ENCODE measurements at regions not wholly inside any gene's neighbourhood (a gene's known extent, or its start where the extent isn't known, plus 50 kb on each side); places are given as distances from the start of the nearest gene placed in this dataset.
"Not testable (repeated sequence)": the region's sequence is repeated elsewhere in the genome, so short reads cannot be mapped to it uniquely, and the experiment has no call there.

DNA sequence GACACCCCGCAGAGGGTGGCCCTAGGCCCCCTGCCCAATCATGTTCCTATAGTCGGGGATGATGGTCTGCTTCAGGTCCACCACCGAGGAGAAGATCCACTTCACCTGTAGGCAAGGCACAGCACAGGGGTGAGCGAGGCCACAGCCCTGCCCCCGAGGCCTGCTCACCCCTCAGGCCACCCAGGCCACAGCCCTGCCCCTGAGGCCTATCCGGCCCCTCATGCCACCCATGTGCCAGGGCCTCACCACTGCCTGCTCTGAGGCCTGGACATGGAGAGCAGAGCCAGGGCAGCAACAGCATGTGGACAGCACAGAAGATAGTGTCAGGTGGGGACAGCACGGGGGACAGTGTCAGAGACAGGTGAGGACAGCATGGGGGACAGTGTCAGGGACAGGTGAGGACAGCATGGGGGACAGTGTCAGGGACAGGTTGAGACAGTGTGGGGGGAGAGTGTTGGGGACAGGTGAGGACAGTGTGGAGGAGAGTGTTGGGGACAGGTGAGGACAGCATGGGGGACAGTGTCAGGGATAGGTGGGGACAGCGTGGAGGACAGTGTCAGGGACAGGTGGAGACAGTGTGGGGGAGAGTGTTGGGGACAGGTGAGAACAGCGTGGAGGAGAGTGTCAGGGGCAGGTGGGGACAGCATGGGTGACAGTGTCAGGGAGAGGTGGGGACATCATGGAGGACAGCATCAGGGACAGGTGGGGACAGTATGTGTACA lies 239.7 kb downstream of the TMEM121 start:
- Histone ChIP-seq H3K27ac (no peak overlapping the region), H3K27me3 (replicated peaks) (no peaks in the 10 kb centered on the region), H3K36me3 (replicated peaks) (no peaks in the 10 kb centered on the region), H3K4me3 (ENCODE audit: low read depth, low read length) (no peak overlapping the region)
- TF ChIP-seq, protein P1, sequence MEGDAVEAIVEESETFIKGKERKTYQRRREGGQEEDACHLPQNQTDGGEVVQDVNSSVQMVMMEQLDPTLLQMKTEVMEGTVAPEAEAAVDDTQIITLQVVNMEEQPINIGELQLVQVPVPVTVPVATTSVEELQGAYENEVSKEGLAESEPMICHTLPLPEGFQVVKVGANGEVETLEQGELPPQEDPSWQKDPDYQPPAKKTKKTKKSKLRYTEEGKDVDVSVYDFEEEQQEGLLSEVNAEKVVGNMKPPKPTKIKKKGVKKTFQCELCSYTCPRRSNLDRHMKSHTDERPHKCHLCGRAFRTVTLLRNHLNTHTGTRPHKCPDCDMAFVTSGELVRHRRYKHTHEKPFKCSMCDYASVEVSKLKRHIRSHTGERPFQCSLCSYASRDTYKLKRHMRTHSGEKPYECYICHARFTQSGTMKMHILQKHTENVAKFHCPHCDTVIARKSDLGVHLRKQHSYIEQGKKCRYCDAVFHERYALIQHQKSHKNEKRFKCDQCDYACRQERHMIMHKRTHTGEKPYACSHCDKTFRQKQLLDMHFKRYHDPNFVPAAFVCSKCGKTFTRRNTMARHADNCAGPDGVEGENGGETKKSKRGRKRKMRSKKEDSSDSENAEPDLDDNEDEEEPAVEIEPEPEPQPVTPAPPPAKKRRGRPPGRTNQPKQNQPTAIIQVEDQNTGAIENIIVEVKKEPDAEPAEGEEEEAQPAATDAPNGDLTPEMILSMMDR (IDR thresholded peaks at IDR 0.05; ENCODE audit: low read depth, low read length, missing control alignments): no peak
- DNase-seq: no peak
- in situ Hi-C loops (cut with HindIII; ENCODE audit: low pct_ligation_motif_present, low sequenced_read_pairs): no loop called here

DNA sequence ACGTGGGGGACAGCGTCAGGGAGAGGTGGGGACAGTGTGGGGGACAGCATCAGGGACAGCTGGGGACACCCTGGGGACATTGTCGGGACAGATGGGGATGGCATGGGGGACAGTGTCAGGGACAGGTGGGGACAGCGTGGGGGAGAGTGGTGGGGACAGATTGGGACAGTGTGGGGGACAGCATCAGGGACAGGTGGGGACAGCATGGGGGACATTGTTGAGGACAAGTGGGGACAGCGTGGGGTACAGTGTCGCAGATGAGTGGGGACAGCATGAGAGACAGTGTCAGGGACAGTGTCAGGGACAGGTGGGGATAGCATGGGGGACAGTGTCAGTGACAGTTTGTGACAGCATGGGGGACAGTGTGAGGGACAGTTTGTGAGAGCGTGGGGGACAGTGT lies 240.9 kb downstream of the TMEM121 start:
- no peak for DNase-seq
- Histone ChIP-seq H3K4me3 (ENCODE audit: low read depth, low read length) (no peak overlapping the region), H3K36me3 (replicated peaks) (no peaks in the 10 kb centered on the region), H3K27me3 (replicated peaks) (no peaks in the 10 kb centered on the region), H3K27ac (no peak overlapping the region)
- in situ Hi-C loops (cut with HindIII; ENCODE audit: low pct_ligation_motif_present, low sequenced_read_pairs): no loop called here
- TF ChIP-seq, protein P1 (IDR thresholded peaks at IDR 0.05; ENCODE audit: low read depth, low read length, missing control alignments): no peak

DNA sequence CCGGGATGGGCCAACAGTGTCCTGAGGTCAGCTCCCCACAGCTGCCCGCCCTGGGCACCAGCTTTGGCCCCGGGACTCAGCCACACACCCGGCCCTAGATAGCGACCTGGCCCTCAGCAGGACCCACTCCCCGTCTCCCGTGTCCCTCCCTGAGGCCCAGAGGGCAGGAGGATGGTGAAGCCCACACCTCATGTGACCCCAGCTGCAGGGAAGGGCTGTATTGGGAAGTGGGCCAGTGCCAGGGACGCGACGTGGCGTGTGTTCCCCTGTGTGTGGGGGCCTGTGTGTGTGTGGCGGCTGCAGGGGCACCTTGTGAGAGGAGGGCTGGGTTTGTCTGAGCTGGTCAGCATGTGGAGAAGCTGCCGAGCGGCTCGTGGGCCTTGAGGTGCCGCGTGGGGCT lies 241.7 kb downstream of the TMEM121 start:
- H3K27me3 ChIP-seq (replicated peaks); DNase-seq; in situ Hi-C loops (cut with HindIII; ENCODE audit: low pct_ligation_motif_present, low sequenced_read_pairs); H3K36me3 ChIP-seq (replicated peaks); H3K4me3 ChIP-seq (ENCODE audit: low read depth, low read length); H3K27ac ChIP-seq: not testable (repeated sequence)

DNA sequence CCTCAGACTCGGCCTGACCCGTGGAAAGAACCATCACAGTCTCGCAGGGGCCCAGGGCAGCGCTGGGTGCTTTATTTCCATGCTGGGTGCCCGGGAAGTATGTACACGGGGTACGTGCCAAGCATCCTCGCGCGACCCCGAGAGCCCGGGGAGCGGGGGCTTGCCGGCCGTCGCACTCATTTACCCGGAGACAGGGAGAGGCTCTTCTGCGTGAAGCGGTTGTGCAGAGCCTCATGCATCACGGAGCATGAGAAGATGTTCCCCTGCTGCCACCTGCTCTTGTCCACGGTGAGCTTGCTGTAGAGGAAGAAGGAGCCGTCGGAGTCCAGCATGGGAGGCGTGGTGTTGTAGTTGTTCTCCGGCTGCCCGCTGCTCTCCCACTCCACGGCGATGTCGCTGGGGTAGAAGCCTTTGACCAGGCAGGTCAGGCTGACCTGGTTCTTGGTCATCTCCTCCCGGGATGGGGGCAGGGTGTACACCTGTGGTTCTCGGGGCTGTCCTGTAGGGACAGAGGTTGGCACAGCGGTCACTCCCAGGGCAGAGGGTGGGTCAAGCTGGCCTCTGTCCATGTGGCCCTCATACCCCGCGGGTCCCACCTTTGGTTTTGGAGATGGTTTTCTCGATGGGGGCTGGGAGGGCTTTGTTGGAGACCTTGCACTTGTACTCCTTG lies 242.8 kb downstream of the TMEM121 start:
- H3K4me3 ChIP-seq (ENCODE audit: low read depth, low read length); H3K36me3 ChIP-seq (replicated peaks); in situ Hi-C loops (cut with HindIII; ENCODE audit: low pct_ligation_motif_present, low sequenced_read_pairs); H3K27me3 ChIP-seq (replicated peaks); DNase-seq; H3K27ac ChIP-seq: not testable (repeated sequence)

DNA sequence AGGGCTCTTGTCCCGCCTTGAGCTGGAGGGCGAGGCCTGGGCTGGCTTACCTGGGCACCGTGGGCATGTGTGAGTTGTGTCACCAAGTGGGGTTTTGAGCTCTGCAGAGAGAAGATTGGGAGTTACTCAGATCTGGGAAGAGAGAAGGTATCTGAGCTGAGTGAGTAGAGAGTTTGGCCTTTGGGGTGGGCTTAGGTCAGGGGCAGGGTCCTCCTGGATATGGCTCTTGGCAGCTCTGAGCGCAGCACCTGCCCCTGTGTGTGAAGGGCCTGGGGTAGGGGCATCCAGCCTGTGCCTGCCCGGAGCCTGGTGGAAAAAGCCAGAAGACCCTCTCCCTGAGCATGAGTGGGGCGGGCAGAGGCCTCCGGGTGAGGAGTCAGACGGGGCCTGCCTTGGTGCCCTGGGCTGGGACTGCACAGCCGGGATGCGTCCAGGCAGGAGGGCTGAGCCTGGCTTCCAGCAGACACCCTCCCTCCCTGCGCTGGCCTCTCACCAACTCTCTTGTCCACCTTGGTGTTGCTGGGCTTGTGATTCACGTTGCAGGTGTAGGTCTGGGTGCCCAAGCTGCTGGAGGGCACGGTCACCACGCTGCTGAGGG lies 244.3 kb downstream of the TMEM121 start:
- H3K27me3 ChIP-seq (replicated peaks); H3K4me3 ChIP-seq (ENCODE audit: low read depth, low read length); H3K36me3 ChIP-seq (replicated peaks); DNase-seq; in situ Hi-C loops (cut with HindIII; ENCODE audit: low pct_ligation_motif_present, low sequenced_read_pairs); H3K27ac ChIP-seq: not testable (repeated sequence)

DNA sequence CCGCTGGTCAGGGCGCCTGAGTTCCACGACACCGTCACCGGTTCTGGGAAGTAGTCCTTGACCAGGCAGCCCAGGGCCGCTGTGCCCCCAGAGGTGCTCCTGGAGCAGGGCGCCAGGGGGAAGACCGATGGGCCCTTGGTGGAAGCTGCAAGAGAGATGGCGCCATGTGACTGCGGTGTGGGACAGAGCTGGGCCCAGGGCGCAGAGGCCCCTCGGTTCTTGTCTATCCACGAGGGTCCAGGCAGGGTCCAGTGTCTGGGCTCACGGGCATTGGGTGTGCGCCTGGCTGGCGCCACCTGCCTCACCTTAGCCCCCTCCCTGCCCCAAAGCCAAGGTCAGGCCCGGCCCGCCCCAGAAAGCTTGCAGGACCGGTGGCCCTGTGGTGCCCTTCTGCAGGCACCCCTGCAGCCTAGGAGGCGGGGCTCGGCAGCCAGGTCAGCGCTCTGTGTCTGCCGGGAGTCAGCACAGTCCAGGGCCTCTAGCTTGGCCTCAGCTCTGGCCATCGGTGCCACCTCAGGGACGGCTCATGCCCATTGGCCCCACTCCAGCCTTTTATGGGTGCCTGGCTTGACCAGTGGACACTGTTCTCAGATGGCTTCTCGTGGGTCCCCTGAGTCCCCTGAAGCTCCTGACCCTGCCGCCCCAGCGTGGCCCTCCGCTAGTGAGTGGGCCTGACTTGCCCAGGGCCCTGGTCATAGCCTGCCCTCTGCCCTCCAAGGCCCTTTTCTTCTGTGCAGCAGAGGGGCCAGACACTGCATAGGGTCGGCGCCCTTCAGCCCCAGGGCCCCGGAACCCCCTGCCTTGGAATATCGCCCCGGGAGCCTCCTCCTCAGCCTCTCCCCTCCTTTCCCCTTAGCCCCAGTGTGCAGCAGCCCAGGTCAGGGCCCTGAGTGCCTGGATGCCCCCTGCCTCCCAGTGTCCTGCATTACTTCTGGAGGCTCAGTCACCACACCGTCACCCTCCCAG lies 245.2 kb downstream of the TMEM121 start:
- H3K36me3 ChIP-seq (replicated peaks); in situ Hi-C loops (cut with HindIII; ENCODE audit: low pct_ligation_motif_present, low sequenced_read_pairs); DNase-seq; H3K27me3 ChIP-seq (replicated peaks); H3K4me3 ChIP-seq (ENCODE audit: low read depth, low read length); H3K27ac ChIP-seq: not testable (repeated sequence)

DNA sequence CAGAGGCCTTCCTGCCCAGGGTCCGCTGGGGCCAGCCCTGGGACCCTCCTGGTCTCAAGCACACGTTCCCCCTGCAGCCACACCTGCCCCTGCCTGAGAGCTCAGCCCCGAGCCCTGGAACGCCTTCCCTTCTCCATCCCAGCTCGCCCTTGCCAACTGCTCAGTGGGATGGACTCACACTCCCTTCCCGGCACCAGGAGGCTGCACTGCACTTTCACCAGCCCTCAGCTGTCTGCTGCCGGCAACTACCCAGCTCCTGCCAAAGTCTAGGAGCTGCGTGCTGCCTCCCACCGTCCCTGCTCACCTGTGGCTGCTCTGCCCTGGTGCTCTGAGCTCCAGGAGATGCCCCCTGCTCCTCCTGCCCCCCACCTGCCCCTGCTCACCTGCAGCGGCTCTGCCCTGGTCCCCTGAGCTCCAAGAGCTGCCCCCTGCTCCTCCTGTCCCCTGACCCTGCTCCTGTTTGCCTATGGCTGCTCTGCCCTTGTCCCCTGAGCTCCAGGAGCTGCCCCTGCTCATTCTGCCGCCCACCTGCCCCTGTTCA lies 246.4 kb downstream of the TMEM121 start:
- DNase-seq; H3K4me3 ChIP-seq (ENCODE audit: low read depth, low read length); H3K27me3 ChIP-seq (replicated peaks); in situ Hi-C loops (cut with HindIII; ENCODE audit: low pct_ligation_motif_present, low sequenced_read_pairs); H3K36me3 ChIP-seq (replicated peaks); H3K27ac ChIP-seq: not testable (repeated sequence)

DNA sequence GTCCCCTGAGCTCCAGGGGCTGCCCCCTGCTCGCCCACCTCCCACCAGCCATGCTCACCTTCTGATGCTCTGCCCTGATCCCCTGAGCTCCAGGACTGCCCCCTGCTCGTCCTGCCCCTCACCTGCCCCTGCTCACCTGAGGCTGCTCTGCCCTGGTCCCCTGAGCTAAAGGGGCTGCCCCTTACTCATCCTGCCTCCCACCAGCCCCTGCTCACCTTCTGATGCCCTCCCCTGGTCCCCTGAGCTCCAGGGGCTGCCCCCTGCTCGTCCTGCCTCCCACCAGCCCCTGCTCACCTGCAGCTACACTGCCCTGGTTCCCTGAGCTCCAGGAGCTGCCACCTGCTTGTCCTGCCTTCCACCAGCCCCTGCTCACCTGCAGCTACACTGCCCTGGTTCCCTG lies 247.2 kb downstream of the TMEM121 start:
- H3K36me3 ChIP-seq (replicated peaks): no peaks in the 10 kb centered on the region
- TF ChIP-seq, protein P1 (IDR thresholded peaks at IDR 0.05; ENCODE audit: low read depth, low read length, missing control alignments): no peak
- no peaks in the 10 kb centered on the region for H3K27me3 ChIP-seq (replicated peaks)
- H3K27ac ChIP-seq: no peak overlapping the region
- no peak overlapping the region for H3K4me3 ChIP-seq (ENCODE audit: low read depth, low read length)
- in situ Hi-C loops (cut with HindIII; ENCODE audit: low pct_ligation_motif_present, low sequenced_read_pairs): no loop called here
- no peak for DNase-seq

Data from brain microvascular endothelial cell (primary cell).